B cell (primary cell): ENCODE measurements at regions not wholly inside any gene's neighbourhood (a gene's known extent, or its start where the extent isn't known, plus 50 kb on each side); places are given as distances from the start of the nearest gene placed in this dataset.

Source experiments
- ATAC-seq: fragments of 200-7000 bp; cut with Tn5 transposase; one replicate; pipeline ENCODE4 v1.10.0; 2021; ENCODE audit warnings: low read depth, mild to moderate bottlenecking, moderate number of reproducible peaks, moderate library complexity
- CTCF ChIA-PET: fragments of 350-600 bp; sonication (Branson Sonifier 250); formaldehyde crosslinking; loops from one replicate; lab custom pipeline; 2021; ENCODE audit warnings: antibody characterized with exemption, inconsistent platforms; lab: Charles Lee
- POLR2A ChIA-PET: fragments of 350-600 bp; sonication (Branson Sonifier 250); formaldehyde crosslinking; loops from one replicate; lab custom pipeline; 2021; ENCODE audit warnings: antibody characterized with exemption; lab: Charles Lee
- DNase-seq: peaks from one replicate; pipeline ENCODE4 v3.0.0; 2013
- H2AFZ ChIP-seq: 2 replicates; pipeline ENCODE4 v1.6.1; 2012; ENCODE audit warnings: mild to moderate bottlenecking, low read depth, low read length; ENCODE audit not compliant: insufficient read depth, poor library complexity, severe bottlenecking
- H3K27ac ChIP-seq, 2 donors: 1 replicate in 1 of 2; 2 replicates in 1 of 2; pipeline ENCODE4 v1.5.1; 2012 to 2013; ENCODE audit warnings: low read length in 2 of 2, mild to moderate bottlenecking in 2 of 2, moderate library complexity in 1 of 2
- H3K27me3 ChIP-seq, 4 experiments: fragments of 200-600 bp in 1 of 4; sonication (generic) in 1 of 4; replicated peaks in 1 of 4; 1 replicate in 2 of 4; 2 replicates in 2 of 4; pipeline versions ENCODE4 v1.6.1 to v1.7.0; 2013 to 2016; ENCODE audit warnings: low read length in 3 of 4, mild to moderate bottlenecking in 2 of 4, mixed read lengths in 1 of 4, moderate library complexity in 1 of 4; ENCODE audit not compliant: insufficient read depth in 4 of 4, control insufficient read depth in 3 of 4; ENCODE audit errors: control extremely low read depth in 1 of 4
- H3K36me3 ChIP-seq, 2 experiments: replicated peaks in 1 of 2; 1 replicate in 1 of 2; 2 replicates in 1 of 2; pipeline versions ENCODE4 v1.6.1 to v1.7.1; 2013; ENCODE audit warnings: low read length in 1 of 2; ENCODE audit not compliant: insufficient read depth in 2 of 2, control insufficient read depth in 1 of 2; ENCODE audit errors: control extremely low read depth in 1 of 2, extremely low read depth in 1 of 2
- H3K4me1 ChIP-seq, 2 donors: fragments of 200-600 bp in 1 of 2; sonication (generic) in 1 of 2; 1 replicate in 1 of 2; 2 replicates in 1 of 2; pipeline versions ENCODE4 v1.5.1 to v1.6.1; 2013 to 2017; ENCODE audit warnings: low read length in 2 of 2; ENCODE audit not compliant: control insufficient read depth in 2 of 2, insufficient read depth in 2 of 2
- H3K4me2 ChIP-seq: replicated peaks from 2 replicates; pipeline ENCODE3; 2012; ENCODE audit warnings: mild to moderate bottlenecking, low read depth, low read length; ENCODE audit not compliant: poor library complexity, severe bottlenecking
- H3K4me3 ChIP-seq, 5 experiments: fragments of 200-600 bp in 1 of 5; sonication (generic) in 1 of 5; 1 replicate in 3 of 5; 2 replicates in 2 of 5; pipeline versions ENCODE4 v1.5.1 to v1.7.0; 2011 to 2016; ENCODE audit warnings: low read length in 4 of 5, mild to moderate bottlenecking in 4 of 5, low read depth in 2 of 5, control low read depth in 1 of 5, moderate library complexity in 1 of 5; ENCODE audit not compliant: insufficient read depth in 1 of 5; ENCODE audit errors: control extremely low read depth in 1 of 5, extremely low read depth in 1 of 5
- H3K79me2 ChIP-seq: fragments of 200-600 bp; sonication (generic); one replicate; pipeline ENCODE4 v1.6.0; 2016; ENCODE audit warnings: low read length; ENCODE audit not compliant: control insufficient read depth, insufficient read depth
- H3K9ac ChIP-seq: fragments of 200-600 bp; sonication (generic); 2 replicates; pipeline ENCODE4 v1.6.1; 2017; ENCODE audit warnings: mild to moderate bottlenecking, low read length, moderate library complexity
- H3K9me3 ChIP-seq, 3 donors: one replicate each; pipeline versions ENCODE4 v1.6.1 to v1.7.1; 2013; ENCODE audit warnings: low read length in 2 of 3; ENCODE audit not compliant: control insufficient read depth in 2 of 3, insufficient read depth in 1 of 3; ENCODE audit errors: control extremely low read depth in 1 of 3
- H4K20me1 ChIP-seq: 2 replicates; pipeline ENCODE4 v1.6.0; 2012; ENCODE audit warnings: mild to moderate bottlenecking, low read length; ENCODE audit not compliant: insufficient read depth, control insufficient read depth, poor library complexity, severe bottlenecking
- H3K27ac Mint-ChIP-seq: one replicate; pipeline ENCODE4 v1.8.0; 2021; ENCODE audit warnings: mixed read lengths
- H3K27me3 Mint-ChIP-seq: one replicate; pipeline ENCODE4 v1.8.0; 2021; ENCODE audit warnings: mixed read lengths
- H3K4me1 Mint-ChIP-seq: one replicate; pipeline ENCODE4 v1.8.0; 2021; ENCODE audit warnings: mixed read lengths
- H3K4me3 Mint-ChIP-seq: one replicate; pipeline ENCODE4 v1.8.0; 2021; ENCODE audit warnings: mixed read lengths
- H3K9me3 Mint-ChIP-seq: one replicate; pipeline ENCODE4 v1.8.0; 2022; ENCODE audit warnings: mixed read lengths; ENCODE audit not compliant: insufficient read depth
- EZH2 ChIP-seq: IDR thresholded peaks from 2 replicates; pipeline ENCODE4 v1.6.1; 2012; ENCODE audit warnings: borderline replicate concordance, low read depth, mild to moderate bottlenecking, moderate library complexity, low read length; ENCODE audit not compliant: insufficient read depth, poor library complexity, severe bottlenecking
- WGBS: methylation state at CpG from one replicate; pipeline ENCODE4 v1.1.5; 2013; ENCODE audit warnings: missing lambda C conversion rate; ENCODE audit not compliant: insufficient coverage; 5-methylcytosine and 5-hydroxymethylcytosine counted together
- intact Hi-C: fragments of 100-400 bp; cut with micrococcal nuclease; formaldehyde crosslinking; loops from one replicate; pipeline ENCODE4 v1.10.0; 2022
- TF ChIP-seq, protein P1 (sequence below): fragments of 200-600 bp; IDR thresholded peaks from one replicate; pipeline ENCODE4 v1.8.0; 2022; ENCODE audit warnings: antibody characterized with exemption, mild to moderate bottlenecking

DNA sequence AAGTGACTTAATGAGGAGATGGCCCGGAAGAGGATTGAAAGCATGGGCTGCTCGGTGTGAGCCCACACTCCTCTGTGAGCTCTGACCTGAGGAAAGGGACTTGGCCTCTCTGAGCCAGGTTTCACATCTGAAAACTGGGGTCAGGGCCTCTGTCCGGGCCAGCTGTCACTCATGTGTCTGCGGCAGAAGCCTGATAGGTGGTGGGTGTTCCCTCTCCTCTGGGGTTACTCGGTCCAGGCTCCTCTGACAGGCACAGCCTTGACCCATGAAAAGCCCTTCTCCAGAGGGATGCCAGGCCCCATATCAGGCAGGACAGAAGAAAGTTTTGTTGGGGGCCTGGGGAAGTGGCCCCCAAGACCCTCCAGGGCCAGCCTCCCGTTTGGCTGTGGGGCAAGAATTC lies 131.4 kb downstream of the CHSY1 start:
- Histone ChIP-seq H3K4me3 (no peak overlapping the region), H3K9me3 (no peaks in the 10 kb centered on the region), H3K79me2 (peaks cover 11% of the 10 kb centered on the region), H3K27ac (no peak overlapping the region), H2AFZ (no peak overlapping the region), H3K4me1 (peaks cover 30 to 36% of the 10 kb centered on the region in 2 donors), H4K20me1 (no peaks in the 10 kb centered on the region), H3K4me2 (no peak overlapping the region), H3K36me3 (no peaks in the 10 kb centered on the region), H3K9ac (no peak overlapping the region), H3K27me3 (no peaks in the 10 kb centered on the region)
- Mint-ChIP-seq H3K27me3 (no peaks in the 10 kb centered on the region), H3K27ac (no peak overlapping the region), H3K4me3 (no peak overlapping the region), H3K9me3 (no peaks in the 10 kb centered on the region), H3K4me1 (peaks cover 35% of the 10 kb centered on the region)
- CTCF ChIA-PET: interaction anchor here (0.7 to 1.8 kb wide), 3 partner anchors 30 to 138 kb away, joined by 3 to 11 read pairs (median 6); no protein-coding TSS in a partner anchor
- WGBS: 88% methylated on average over 5 of the region's 6 CpGs
- ATAC-seq (no peak), DNase-seq (no peak)
- no peak for TF ChIP-seq EZH2
- TF ChIP-seq, protein P1, sequence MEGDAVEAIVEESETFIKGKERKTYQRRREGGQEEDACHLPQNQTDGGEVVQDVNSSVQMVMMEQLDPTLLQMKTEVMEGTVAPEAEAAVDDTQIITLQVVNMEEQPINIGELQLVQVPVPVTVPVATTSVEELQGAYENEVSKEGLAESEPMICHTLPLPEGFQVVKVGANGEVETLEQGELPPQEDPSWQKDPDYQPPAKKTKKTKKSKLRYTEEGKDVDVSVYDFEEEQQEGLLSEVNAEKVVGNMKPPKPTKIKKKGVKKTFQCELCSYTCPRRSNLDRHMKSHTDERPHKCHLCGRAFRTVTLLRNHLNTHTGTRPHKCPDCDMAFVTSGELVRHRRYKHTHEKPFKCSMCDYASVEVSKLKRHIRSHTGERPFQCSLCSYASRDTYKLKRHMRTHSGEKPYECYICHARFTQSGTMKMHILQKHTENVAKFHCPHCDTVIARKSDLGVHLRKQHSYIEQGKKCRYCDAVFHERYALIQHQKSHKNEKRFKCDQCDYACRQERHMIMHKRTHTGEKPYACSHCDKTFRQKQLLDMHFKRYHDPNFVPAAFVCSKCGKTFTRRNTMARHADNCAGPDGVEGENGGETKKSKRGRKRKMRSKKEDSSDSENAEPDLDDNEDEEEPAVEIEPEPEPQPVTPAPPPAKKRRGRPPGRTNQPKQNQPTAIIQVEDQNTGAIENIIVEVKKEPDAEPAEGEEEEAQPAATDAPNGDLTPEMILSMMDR: no peak
- POLR2A ChIA-PET: no interaction called here
- intact Hi-C loops: no loop called here
